OCI-LY7 (cell line): ENCODE measurements at regions not wholly inside any gene's neighbourhood (a gene's known extent, or its start where the extent isn't known, plus 50 kb on each side); places are given as distances from the start of the nearest gene placed in this dataset.

Experiments used
- EZH2phosphoT487 ChIP-seq: fragments of 200-600 bp; sonication (generic); IDR thresholded peaks from 2 replicates; pipeline ENCODE4 v1.6.1; 2018; ENCODE audit warnings: low read depth, borderline replicate concordance, mild to moderate bottlenecking, mixed run types, antibody characterized with exemption, low read length, moderate library complexity, mixed read lengths
- TF ChIP-seq, protein P1 (sequence below): fragments of 200-600 bp; sonication (generic); conservative IDR thresholded peaks from 2 replicates; pipeline ENCODE4 v1.5.1; 2014; ENCODE audit warnings: mild to moderate bottlenecking, antibody characterized with exemption, low read length, moderate library complexity, mixed read lengths

DNA sequence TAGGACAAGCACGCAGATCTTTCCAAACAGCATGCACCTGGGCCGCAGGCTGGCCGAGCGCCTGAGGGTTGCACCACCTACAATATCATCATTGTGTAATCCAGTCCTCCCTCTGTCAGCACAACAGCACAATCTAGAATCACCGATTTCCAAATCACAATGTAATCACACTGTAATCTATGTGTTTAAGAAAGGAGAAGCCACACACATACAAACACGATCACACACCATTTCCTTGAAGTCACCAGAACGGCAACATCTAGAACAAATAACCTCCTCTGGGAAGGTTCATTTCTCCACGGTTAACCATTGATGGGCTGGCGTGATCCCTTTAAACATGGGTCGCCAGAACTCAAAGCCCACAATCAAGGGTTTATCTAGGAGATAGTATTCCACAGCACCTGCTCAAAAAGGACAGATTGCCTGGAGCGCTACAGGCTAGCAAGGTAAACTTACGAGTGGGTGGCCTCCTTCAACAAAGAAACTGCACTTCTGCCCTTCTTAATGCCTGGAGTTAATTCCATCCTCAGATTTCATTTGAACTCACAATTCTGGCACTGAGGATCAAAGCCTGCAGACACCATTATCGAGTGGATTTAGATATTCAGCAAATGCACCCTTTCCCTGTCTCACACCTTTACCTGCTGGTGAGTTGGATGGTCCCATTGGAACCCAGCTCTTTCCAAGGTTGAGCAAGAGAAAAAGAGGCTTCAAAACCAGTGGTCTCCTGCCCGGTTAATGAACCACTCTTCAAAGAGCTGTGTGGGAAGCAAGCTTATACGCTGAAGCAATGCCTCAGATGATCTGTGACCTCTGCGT is 83.8 kb upstream of the FOXQ1 start:
- TF ChIP-seq EZH2phosphoT487, result no peak
- TF ChIP-seq, protein P1, sequence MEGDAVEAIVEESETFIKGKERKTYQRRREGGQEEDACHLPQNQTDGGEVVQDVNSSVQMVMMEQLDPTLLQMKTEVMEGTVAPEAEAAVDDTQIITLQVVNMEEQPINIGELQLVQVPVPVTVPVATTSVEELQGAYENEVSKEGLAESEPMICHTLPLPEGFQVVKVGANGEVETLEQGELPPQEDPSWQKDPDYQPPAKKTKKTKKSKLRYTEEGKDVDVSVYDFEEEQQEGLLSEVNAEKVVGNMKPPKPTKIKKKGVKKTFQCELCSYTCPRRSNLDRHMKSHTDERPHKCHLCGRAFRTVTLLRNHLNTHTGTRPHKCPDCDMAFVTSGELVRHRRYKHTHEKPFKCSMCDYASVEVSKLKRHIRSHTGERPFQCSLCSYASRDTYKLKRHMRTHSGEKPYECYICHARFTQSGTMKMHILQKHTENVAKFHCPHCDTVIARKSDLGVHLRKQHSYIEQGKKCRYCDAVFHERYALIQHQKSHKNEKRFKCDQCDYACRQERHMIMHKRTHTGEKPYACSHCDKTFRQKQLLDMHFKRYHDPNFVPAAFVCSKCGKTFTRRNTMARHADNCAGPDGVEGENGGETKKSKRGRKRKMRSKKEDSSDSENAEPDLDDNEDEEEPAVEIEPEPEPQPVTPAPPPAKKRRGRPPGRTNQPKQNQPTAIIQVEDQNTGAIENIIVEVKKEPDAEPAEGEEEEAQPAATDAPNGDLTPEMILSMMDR, result no peak
